PFSK-1 (cell line): ENCODE measurements at regions not wholly inside any gene's neighbourhood (a gene's known extent, or its start where the extent isn't known, plus 50 kb on each side); places are given as distances from the start of the nearest gene placed in this dataset.

Experiments used
- FOXP2 ChIP-seq: optimal IDR thresholded peaks from 2 replicates; pipeline ENCODE3; 2011; ENCODE audit warnings: borderline replicate concordance, control low read depth, inconsistent platforms; ENCODE audit not compliant: insufficient read depth; ENCODE audit errors: extremely low read length, extremely low read depth
- POLR2AphosphoS5 ChIP-seq: IDR thresholded peaks from 2 replicates; pipeline ENCODE4 v1.6.1; 2012; ENCODE audit warnings: low read depth, mild to moderate bottlenecking, control low read depth, low read length, moderate library complexity
- SIN3A ChIP-seq: IDR thresholded peaks from 2 replicates; pipeline ENCODE4 v1.6.1; 2012; ENCODE audit warnings: mild to moderate bottlenecking, low read length, moderate library complexity, borderline replicate concordance; ENCODE audit not compliant: insufficient read depth
- TAF1 ChIP-seq: IDR thresholded peaks from 2 replicates; pipeline ENCODE4 v1.6.1; 2012; ENCODE audit warnings: low read length, control low read depth, borderline replicate concordance; ENCODE audit not compliant: insufficient read depth
- TF ChIP-seq, protein P1 (sequence below), 2 experiments: IDR thresholded peaks; 2 replicates each; pipeline versions ENCODE4 v1.6.1 to v1.8.0; 2011 to 2012; ENCODE audit warnings: low read depth in 2 of 2, low read length in 2 of 2, control low read depth in 1 of 2, inconsistent platforms in 1 of 2, mild to moderate bottlenecking in 1 of 2, moderate library complexity in 1 of 2; ENCODE audit not compliant: insufficient read depth in 1 of 2

DNA sequence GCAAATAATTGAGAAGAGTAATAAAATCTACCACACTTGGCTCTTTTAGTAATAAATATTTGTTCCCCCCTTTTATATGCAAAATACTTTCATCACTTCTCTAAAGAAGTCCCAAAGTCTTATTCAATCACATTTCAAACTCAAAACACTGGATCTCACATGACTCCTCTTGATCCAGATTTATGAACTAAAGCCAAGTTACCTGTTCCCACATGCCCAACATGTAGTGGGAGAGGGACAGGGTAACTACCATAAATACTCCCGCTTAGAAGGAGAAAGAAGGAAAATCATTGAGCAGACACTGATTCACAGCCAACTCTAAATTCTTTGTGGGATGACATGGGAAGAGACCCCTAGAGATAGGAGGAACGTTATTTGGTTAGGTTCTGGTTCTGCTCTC lies 64.9 kb upstream of the PMFBP1 start:
- TF ChIP-seq SIN3A (no peak), POLR2AphosphoS5 (no peak), FOXP2 (no peak), TAF1 (no peak)
- TF ChIP-seq, protein P1, sequence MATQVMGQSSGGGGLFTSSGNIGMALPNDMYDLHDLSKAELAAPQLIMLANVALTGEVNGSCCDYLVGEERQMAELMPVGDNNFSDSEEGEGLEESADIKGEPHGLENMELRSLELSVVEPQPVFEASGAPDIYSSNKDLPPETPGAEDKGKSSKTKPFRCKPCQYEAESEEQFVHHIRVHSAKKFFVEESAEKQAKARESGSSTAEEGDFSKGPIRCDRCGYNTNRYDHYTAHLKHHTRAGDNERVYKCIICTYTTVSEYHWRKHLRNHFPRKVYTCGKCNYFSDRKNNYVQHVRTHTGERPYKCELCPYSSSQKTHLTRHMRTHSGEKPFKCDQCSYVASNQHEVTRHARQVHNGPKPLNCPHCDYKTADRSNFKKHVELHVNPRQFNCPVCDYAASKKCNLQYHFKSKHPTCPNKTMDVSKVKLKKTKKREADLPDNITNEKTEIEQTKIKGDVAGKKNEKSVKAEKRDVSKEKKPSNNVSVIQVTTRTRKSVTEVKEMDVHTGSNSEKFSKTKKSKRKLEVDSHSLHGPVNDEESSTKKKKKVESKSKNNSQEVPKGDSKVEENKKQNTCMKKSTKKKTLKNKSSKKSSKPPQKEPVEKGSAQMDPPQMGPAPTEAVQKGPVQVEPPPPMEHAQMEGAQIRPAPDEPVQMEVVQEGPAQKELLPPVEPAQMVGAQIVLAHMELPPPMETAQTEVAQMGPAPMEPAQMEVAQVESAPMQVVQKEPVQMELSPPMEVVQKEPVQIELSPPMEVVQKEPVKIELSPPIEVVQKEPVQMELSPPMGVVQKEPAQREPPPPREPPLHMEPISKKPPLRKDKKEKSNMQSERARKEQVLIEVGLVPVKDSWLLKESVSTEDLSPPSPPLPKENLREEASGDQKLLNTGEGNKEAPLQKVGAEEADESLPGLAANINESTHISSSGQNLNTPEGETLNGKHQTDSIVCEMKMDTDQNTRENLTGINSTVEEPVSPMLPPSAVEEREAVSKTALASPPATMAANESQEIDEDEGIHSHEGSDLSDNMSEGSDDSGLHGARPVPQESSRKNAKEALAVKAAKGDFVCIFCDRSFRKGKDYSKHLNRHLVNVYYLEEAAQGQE (IDR thresholded peaks at IDR 0.05; ENCODE audit: insufficient read depth in 1 of 2, low read depth in 2 of 2, low read length in 2 of 2): no peak

DNA sequence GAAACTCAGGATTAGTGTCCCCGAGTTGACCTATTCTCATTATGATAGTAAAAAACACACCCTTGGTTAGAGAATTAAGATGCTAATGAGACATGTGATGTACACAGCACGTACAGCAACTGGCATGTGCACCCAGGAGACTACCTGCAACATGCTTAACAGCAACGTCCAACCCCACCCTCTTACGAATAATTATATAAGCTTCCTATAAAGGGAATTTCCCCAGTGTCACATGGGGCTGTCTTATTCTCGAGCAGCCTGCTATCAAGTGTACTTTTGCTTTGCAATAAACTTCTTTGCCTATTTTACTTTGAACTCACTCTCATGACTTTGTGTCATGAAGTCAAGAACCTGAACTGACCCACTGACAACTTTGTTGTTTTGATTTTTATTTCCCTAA lies 62.4 kb upstream of the PMFBP1 start:
- TF ChIP-seq, protein P1 (IDR thresholded peaks at IDR 0.05; ENCODE audit: insufficient read depth in 1 of 2, low read depth in 2 of 2, low read length in 2 of 2): no peak
- no peak for TF ChIP-seq POLR2AphosphoS5
- TF ChIP-seq SIN3A: no peak
- TF ChIP-seq FOXP2: no peak

DNA sequence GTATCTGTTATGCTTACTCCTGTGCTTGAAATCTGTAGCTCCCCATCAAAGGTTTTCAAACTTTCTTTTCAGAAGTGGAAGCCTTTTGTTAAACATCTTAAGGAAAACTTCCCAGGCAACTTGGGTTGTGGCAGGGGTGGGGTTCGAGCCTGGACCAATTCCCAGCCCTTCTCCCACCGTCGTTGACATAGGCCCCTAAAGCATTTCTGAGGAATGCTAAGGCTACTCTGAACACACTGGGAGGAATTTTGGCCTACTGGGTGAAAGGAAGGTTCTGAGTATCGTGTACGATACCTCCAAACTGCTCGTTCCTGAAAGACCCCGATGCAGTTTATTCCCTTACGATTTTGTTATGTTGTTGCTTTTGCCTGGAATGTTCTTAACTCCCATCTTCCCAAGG lies 56.1 kb upstream of the PMFBP1 start:
- TF ChIP-seq POLR2AphosphoS5 (no peak), SIN3A (no peak), TAF1 (no peak), FOXP2 (no peak)
- TF ChIP-seq, protein P1 (IDR thresholded peaks at IDR 0.05; ENCODE audit: insufficient read depth in 1 of 2, low read depth in 2 of 2, low read length in 2 of 2): no peak

DNA sequence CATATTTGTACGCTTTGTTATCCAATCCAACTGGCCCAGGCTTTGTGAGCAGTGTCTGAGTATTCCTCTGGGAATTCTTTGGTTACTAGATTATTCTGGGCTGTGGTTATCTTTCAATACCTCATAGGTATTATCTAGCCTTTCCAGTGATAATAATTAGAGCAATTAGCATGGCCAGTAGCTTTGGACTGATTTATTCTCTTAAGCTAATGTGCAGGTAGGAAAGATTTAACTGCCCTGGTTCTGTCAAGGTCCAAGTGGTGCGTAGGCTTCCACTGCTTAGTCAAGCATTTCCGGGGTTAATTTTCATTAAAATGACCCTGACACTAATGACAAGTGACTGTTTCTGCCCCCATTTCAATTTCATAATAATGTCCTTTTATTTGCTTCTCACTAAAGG lies 54.2 kb upstream of the PMFBP1 start:
- TF ChIP-seq FOXP2 (no peak), TAF1 (no peak), SIN3A (no peak), POLR2AphosphoS5 (no peak)
- TF ChIP-seq, protein P1 (IDR thresholded peaks at IDR 0.05; ENCODE audit: insufficient read depth in 1 of 2, low read depth in 2 of 2, low read length in 2 of 2): no peak

DNA sequence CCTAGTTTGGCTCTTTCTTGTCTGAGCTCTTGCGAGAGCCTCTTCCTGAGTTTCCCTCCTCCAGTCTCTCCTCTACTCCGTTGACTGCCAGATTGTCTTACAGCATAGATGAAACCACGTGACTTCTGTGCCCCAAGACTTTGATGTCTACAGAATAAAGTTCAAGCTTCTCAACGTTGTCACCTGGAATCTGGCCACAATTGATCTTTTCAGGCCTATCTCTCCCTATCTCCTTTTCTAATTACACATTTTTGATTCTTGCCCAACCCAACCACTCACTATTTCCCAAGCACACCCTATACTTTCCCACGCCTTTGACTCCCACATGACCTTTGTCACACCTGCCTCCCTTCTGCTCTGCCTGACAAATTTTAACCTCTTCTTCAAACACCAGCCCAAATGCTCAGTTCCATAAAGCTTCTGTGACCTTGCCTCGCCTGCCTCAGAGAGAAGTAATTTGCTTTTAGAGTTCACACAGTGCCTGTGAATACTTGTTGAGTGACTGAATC lies 52.4 kb upstream of the PMFBP1 start:
- TF ChIP-seq SIN3A: no peak
- TF ChIP-seq FOXP2: no peak
- TF ChIP-seq TAF1: no peak
- no peak for TF ChIP-seq POLR2AphosphoS5
